HCT116 (cell line): ENCODE measurements at regions not wholly inside any gene's neighbourhood (a gene's known extent, or its start where the extent isn't known, plus 50 kb on each side); places are given as distances from the start of the nearest gene placed in this dataset.
"Not testable (repeated sequence)": the region's sequence is repeated elsewhere in the genome, so short reads cannot be mapped to it uniquely, and the experiment has no call there.

Experiments
- ELF1 ChIP-seq: IDR thresholded peaks from 2 replicates; pipeline ENCODE4 v1.6.1; 2012; ENCODE audit warnings: low read depth, borderline replicate concordance
- POLR2AphosphoS5 ChIP-seq: IDR thresholded peaks from 2 replicates; pipeline ENCODE4 v1.6.1; 2011; ENCODE audit warnings: mild to moderate bottlenecking, low read depth, low read length, moderate library complexity
- REST ChIP-seq: IDR thresholded peaks from 2 replicates; pipeline ENCODE4 v1.6.1; 2012; ENCODE audit warnings: low read depth
- TF ChIP-seq, protein P1 (sequence below), 3 experiments: fragments of 200-600 bp in 1 of 3; sonication (generic) in 1 of 3; IDR thresholded peaks in 2 of 3; conservative IDR thresholded peaks in 1 of 3; 2 replicates each; pipeline ENCODE4 v1.5.1; 2012 to 2017; ENCODE audit warnings: low read depth in 2 of 3, low read length in 2 of 3, antibody characterized with exemption in 1 of 3, borderline replicate concordance in 1 of 3, control low read depth in 1 of 3, mild to moderate bottlenecking in 1 of 3, mixed read lengths in 1 of 3, mixed run types in 1 of 3, moderate library complexity in 1 of 3; ENCODE audit not compliant: insufficient read depth in 1 of 3
- TF ChIP-seq, protein P2 (sequence below): IDR thresholded peaks from 2 replicates; pipeline ENCODE4 v1.6.1; 2011; ENCODE audit warnings: mild to moderate bottlenecking, low read length, moderate library complexity; ENCODE audit not compliant: insufficient replicate concordance; ENCODE audit errors: extremely low read depth

GRCh38 chr13:76659074-76659473, 227.1 kb downstream of the KCTD12 start:
- TF ChIP-seq, protein P1, sequence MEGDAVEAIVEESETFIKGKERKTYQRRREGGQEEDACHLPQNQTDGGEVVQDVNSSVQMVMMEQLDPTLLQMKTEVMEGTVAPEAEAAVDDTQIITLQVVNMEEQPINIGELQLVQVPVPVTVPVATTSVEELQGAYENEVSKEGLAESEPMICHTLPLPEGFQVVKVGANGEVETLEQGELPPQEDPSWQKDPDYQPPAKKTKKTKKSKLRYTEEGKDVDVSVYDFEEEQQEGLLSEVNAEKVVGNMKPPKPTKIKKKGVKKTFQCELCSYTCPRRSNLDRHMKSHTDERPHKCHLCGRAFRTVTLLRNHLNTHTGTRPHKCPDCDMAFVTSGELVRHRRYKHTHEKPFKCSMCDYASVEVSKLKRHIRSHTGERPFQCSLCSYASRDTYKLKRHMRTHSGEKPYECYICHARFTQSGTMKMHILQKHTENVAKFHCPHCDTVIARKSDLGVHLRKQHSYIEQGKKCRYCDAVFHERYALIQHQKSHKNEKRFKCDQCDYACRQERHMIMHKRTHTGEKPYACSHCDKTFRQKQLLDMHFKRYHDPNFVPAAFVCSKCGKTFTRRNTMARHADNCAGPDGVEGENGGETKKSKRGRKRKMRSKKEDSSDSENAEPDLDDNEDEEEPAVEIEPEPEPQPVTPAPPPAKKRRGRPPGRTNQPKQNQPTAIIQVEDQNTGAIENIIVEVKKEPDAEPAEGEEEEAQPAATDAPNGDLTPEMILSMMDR (IDR thresholded peaks at IDR 0.05 in 2 of 3, conservative IDR thresholded peaks at IDR 0.05 in 1 of 3; ENCODE audit: borderline replicate concordance in 1 of 3, insufficient read depth in 1 of 3, low read depth in 2 of 3, low read length in 2 of 3) = not testable (repeated sequence)
- TF ChIP-seq, protein P2, sequence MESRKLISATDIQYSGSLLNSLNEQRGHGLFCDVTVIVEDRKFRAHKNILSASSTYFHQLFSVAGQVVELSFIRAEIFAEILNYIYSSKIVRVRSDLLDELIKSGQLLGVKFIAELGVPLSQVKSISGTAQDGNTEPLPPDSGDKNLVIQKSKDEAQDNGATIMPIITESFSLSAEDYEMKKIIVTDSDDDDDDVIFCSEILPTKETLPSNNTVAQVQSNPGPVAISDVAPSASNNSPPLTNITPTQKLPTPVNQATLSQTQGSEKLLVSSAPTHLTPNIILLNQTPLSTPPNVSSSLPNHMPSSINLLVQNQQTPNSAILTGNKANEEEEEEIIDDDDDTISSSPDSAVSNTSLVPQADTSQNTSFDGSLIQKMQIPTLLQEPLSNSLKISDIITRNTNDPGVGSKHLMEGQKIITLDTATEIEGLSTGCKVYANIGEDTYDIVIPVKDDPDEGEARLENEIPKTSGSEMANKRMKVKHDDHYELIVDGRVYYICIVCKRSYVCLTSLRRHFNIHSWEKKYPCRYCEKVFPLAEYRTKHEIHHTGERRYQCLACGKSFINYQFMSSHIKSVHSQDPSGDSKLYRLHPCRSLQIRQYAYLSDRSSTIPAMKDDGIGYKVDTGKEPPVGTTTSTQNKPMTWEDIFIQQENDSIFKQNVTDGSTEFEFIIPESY = not testable (repeated sequence)
- not testable (repeated sequence) for TF ChIP-seq REST, POLR2AphosphoS5, ELF1
